NK-92 treated with Interleukin-12 subunit alpha and Interleukin-12 subunit beta, amount 100 ng/mL, for 24 hours (cell line): ENCODE measurements at regions not wholly inside any gene's neighbourhood (a gene's known extent, or its start where the extent isn't known, plus 50 kb on each side); places are given as distances from the start of the nearest gene placed in this dataset.
A peak's percentile ranks its signal among the peaks of the same experiment; 100 is the strongest.
"Not testable (repeated sequence)": the region's sequence is repeated elsewhere in the genome, so short reads cannot be mapped to it uniquely, and the experiment has no call there.

Experiments used
- DNase-seq: peaks from one replicate; lab custom pipeline; 2025; lab: John Stamatoyannopoulos, UW

DNA sequence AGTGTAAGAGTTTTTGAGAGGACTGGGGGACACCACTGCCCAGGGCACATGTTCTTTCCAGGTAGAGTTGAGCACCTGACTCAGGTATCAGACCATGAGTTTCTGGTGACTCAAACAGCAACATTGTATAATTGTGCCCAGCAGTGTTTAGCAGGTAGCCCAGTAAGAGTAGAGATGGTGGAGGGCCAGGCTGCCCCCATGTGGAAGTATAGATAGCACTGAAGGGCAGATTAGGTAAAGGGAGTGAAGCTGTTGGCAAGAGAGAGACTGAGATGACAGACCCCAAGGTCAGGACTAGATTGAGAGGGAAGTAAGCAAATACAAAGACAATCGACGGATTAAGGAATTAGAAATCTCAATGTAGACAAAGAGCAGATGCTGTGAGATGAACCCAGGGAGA lies 74.6 kb downstream of the TRIM42 start:
- DNase-seq: no peak

DNA sequence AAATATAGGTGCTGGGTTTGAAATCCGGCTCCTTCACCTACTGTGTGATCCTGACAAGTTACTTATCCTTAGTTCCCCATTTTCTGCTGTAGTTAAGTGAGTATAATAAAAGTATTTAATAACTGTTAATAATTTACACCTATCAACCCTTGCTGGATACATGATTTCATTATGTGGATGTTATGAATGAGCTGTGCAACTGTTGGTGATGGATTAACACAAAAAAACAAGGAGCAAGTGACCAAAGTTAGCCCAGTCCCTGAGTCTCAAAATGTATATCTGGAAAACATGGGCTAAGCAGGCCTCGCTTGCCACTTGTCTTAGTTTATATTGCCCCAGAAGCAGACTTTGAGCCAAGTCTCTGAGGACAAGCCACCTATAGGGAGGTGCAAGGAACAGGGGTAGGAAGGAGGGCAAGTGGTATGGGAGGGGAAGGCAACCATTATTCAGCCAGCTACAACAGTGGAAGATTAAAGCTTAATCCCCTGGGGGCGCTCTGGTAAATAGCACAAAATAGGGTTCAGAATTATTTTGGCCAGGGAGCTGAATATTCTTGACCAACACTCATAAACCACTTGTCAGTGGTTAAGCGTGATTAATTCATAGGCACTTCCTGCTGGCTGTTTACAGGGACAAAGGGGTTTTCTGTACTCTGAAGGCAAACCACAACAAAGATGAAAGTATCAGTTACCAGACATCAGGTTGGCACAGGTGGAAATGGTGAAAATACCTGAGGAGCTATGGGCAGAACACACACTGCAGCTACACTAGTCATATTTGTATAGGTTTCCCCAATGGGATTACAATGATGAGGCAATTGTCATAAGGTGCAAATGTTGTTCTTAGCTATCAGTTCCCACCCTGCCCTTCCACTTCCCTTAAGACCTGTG lies 76.2 kb downstream of the TRIM42 start:
- DNase-seq: peak; percentile 11

DNA sequence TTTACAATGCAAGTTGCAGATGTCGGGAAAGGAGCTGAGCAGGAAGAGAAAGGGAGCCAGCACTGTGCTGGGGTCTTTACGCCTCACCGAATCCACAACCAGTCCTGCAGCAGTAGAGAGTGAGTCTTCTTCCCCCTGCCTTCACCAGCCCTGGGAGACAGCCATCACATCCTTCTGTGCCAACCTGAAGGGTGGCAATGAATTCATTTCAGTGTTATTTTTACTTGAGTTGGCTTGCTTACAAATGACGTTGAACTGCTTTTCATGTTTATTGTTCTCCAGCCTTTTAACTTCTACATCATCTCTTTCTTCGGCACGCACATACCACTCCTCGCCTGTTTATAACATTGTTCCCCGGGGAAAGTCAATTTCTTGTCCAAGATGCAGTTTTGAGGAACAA lies 77.1 kb downstream of the TRIM42 start:
- DNase-seq: no peak

DNA sequence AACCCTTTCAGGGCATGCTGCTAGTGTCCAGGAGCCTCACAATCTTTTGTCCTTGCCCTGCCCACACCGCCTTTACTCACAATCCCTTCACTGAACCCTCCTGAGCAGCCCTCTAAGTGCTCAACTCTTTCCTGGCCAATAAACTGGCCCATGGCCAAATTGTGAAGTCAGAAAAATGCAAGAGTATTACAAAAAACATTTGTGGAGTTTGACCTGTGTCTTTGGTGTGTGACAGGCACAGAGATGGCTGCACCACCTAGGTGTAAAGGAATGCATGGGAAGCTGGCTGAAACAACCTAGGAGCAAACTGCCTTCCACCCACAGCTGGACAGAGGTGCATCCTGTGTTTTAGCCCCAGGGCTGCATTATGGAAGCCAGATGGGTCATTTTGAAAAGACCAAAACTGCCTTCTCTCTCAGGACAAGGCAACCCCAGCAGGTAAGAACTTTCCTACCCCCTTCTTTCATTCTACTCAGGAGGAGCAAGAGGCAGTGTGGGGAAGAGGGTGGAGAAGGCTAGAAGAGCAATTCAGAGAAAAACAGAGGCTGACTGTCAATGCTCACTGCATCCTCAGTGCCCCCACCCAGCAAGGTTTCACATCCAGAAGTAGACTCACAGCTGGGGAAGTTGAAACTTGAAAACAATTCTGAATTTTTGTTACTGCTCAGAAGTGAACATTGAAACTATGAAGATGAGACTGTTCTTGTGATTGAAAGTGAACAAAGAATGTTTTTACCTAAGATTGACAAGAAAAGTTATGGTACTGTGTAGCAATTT lies 78.6 kb downstream of the TRIM42 start:
- no peak for DNase-seq

DNA sequence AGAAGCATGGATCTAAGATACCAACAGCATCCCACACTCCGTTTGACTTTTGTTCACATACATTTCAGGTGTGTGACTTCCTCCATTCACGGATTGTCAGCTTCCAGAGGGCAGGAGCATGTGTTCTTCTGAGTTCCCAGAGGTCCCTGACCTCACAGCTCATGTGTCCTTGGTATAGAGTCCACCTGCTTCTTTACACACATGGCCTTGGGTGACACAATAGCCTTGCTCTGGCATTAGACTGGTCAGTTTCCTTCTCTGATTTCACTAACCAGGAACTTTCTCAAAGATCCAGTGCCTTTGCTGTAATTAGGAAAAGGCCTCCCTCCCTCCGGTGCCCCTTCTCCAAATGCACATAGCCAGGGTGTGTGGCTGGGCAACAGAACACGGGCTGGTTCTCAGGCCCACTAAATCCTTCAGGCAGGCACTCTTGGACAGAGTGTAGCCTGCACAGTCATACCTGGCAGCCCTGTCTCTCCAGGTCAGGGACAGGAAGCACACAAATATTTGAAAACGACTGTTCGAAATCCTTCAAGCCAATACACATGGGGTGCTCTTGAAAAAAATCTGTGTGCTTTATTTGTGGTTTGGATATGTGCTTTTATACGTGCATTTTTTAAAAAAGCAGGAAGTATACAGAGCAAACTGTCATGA lies 81.1 kb downstream of the TRIM42 start:
- DNase-seq: no peak

DNA sequence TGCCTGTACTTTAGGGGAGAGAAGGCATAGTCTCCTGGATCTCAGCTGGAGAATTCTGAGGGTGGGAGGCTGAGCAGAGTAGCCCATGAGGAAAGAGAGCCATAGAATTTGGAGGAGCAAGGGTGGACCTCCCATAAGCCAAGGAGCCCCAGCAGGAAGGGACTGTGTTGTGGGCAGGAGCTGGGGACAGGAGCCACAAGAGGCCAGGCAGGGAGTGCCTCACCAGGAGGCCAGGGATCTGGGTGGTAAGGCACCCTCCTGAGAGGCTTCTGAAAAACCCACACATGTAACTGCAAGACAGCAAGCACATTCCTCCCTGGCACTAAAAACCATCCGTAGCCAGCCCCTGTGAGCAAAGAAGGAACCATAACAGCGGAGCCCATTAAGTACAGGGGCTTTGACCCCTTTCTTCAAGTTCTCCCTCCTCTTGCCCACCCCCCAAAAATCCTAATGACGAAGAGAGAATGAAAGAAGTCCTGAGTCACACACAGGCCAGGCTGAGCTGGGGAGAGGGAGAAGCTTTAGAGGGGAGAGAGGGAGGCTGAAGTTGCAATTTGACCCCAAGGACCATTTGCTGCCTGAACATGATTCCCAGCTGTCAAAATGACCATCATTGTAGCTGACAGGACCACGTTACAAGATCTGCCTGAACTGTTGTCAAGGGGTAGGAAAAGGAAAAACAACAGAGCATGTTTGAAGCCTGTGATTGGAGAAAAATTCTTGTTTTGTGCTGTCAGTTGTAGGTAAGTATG lies 82.6 kb downstream of the TRIM42 start:
- DNase-seq: no peak

DNA sequence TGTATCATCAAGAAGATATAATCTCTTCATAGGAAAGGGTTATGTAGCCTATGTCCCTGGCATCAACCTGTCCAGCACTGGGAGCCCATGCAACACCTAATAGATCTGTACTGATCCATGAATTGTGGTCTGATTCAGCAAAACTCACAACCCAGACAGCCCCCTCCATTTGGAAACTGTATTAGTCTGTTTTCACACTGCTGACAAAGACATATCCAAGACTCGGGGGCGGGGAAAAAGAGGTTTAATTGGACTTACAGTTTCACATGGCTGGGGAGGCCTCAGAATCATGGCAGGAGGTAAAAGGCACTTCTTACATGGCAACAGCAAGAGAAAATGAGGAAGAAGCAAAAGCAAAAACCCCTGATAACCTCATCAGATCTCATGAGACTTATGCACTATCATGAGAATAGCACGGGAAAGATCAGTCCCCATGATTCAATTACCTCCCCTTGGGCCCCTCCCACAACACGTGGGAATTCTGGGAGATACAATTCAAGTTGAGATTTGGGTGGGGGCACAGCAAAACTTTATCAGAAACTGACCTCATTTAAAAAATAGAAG lies 83.3 kb downstream of the TRIM42 start:
- no peak for DNase-seq

DNA sequence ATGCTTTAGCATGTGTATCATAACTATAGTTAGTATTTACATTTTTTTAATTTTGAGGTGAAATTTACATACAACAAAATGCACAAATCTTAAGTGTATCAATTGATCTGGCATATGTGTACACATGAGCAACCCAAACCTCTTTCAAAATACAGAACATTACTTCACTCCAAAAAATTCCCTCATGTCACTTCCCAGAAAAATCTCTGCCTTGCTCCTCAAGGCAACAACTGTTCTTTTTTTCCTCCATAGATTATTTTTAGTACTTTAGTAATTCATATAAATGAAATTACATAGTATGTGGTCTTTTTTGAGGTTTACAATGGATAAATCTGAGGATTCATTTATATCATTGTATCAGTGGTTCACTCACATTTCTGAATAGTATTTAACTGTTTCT lies 84.9 kb downstream of the TRIM42 start:
- no peak for DNase-seq

DNA sequence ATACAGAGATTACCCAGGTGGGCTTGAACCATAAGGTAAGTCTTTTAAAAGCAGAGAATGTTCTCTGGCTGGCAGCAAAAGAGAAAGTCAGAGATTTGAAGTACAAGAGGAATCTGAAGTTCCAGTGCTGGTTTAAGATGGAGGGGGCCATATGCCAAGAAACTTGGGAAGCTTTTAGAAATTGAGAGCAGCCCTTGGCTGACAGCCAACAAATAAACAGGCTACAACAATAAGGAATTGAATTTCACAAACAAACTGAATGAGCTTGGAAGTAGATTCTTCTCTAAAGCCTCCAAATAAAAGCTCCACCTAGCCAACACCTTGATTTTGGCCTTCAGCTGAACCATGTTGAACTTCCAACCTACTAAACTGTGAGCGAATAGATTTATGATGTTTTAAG lies 85.7 kb downstream of the TRIM42 start:
- no peak for DNase-seq

DNA sequence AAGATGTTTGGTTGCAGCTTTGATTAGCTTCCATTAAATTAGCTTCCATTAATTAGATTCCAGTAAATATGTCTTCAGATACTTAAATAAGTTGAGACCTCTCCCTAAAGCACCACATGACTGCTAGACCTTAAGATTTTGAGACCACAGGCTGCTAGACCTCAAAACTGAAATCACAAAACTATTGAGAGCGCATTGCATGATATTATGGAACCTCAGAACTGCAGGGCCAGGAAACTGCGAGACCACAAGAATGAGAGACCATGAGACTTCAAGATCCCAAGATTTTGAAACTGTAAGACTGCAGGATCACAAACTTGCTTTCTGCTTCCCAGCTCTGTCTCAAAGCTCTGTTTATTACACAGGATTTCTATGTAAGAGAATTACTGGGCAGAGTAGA lies 87.4 kb downstream of the TRIM42 start:
- DNase-seq: no peak

DNA sequence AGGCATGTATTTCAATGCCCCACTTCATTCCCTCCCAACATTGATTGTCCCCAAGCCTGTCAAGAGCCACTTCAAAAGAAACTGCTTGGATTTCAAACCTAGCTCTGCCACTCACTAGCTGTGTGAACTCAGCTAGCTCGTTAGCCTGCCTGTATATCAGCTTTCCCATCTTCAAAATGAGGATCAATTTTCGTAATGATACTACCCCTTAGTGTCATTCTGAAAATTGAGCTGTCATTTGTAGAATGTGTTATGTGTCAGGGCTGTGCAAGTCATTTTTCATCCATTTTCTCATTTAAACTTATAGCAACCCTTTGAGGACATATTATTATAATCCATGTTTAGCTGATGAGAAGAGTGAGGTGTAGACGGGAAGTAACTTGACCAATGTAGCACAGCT lies 88.6 kb downstream of the TRIM42 start:
- DNase-seq: no peak

DNA sequence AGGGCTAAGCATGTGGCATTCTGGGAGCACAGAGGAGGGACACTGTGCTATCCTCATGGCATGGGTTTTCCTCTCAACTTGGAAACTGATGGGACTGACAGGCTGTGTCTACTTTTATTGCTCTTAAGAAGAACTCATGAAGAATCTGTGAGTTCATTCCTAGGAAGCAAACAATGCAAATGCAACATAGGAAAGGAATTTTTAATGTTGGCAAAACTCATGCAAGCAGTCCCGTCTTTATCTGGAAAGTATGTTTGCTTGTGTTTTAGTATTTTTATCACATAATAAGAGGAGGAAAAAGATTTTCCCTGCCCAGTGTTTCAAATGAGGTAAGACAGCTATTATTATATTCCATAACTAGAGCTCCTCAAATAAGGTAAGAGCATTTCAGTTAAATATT lies 89.7 kb downstream of the TRIM42 start:
- no peak for DNase-seq

DNA sequence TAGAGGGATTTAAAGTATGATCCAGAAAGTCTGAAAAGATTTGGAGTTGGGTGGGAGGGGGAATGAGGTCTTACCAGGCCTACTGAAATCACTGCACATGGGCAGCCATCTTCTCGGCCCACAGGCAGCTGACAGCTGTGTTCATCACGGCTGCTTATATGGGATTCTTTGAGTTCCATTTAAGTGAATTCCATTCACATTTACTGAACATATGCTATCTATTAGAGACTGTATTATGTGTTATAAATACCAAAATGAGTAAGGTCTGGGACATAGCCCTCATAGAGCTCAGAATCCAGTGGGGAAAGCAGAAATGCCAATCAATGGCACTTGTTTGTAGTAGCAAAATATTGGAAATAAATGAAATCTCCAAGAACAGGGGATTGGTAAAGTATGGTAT lies 91.1 kb downstream of the TRIM42 start:
- no peak for DNase-seq

DNA sequence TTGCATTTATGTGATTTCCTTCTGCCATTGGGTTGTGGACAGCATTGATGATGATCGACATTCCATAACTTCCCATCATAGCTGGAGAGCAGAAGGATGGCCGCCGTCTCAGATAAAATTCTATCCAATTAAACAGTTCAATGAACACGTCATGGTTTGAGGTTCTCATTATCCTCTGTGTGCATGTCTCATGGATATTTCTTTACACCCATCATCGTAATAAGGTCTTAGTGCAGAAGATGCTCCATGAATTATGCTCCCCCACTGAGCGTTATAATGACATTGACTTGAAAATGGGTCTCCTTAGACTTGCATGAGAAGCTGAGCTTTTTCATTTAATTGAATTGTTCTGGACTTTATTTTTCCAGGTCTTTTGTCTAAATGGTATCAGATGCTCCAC lies 92.1 kb downstream of the TRIM42 start:
- DNase-seq: no peak

DNA sequence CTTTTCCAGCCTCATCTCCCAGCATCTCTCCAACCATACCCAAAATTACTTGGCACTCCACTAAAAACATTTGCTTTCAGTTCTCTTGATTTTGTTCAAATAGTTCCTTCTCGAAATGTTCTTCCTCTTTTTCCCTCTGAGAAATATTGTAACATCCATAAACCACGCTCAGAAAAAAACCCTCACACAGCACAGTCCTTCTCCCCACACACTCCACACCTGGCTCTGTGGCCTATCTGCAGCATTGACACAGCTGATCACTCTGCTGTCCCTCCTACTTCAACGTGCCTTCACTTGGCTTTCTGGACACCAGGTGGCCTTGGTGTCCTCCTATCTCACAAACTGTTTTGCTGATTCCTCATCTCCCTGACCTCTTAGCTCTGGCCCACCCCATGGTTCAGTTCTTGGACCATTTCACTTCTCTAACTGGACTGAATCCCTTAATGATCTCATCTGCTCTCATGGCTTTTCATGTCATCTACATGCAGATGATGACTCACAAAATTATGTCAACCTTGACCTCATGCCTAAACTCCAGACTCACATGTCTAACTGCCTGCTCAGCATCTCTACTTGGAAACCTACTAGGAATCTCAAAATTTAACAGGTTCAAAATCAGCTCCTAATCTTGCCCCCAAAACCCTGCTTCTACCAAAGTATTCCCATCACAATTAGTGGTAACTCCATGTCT lies 93.3 kb downstream of the TRIM42 start:
- no peak for DNase-seq

DNA sequence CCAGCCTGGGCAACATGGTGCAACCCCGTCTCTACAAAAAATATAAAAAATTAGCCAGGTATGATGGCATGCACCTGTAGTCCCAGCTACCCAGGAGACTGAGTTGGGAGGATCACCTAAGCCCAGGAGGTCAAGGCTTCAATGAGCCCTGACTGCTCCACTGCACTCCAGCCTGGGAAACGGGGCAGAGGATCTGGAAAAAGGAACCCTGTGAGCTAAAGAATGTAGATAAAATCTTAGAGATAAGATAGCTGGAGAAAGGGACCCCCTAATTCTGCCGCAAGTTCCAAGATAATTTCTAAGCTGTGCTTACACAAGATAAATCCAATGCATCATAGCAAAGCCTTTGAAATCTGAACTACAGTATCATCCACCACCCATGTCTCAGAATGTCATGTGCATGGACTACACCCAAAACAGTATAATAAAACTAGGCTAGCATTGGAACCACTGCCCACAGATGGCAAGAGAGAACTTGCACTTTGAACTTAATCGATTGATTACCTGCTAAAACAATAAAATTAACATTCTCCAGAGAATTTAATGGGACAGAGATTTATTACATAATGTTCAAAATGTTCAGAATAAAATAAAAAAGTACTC lies 99.9 kb downstream of the TRIM42 start:
- no peak for DNase-seq

DNA sequence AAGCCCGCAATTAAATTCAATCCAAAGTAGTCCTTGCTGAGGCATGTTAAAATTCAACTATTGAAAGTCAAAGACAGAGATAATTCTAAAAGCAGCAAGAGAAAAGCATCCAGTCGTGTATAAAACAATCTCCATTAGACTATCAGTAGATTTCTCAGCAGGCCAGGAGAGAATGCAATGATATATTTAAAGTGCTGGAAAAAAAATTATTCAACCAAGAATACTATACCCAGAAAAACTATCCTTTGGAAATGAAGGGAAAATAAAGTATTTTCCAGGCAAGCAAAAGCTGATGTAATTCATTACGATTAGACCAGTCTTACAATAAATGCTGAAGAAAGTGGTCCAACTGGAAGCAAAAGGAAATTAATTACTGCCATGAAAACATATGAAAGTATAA lies 113.5 kb downstream of the TRIM42 start:
- no peak for DNase-seq

DNA sequence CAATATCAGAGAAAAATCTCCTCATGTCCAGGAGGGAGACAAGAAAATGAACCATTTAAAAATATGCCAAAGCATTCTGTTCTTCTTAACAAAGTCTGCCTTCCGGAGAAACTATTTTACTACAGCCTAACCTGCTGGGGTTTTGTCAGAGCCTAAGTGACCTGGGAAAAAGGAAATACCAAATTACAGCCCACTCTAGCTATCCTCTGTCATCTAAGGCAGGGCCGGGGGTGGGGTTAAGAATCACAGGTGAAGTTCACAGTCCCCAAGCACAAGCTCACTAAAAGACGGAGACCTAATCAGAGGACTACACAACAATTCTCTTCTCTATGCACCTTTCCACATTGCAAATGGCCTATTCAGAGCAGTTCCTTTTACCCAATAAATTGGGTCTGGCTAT lies 116.6 kb downstream of the TRIM42 start:
- DNase-seq: no peak

DNA sequence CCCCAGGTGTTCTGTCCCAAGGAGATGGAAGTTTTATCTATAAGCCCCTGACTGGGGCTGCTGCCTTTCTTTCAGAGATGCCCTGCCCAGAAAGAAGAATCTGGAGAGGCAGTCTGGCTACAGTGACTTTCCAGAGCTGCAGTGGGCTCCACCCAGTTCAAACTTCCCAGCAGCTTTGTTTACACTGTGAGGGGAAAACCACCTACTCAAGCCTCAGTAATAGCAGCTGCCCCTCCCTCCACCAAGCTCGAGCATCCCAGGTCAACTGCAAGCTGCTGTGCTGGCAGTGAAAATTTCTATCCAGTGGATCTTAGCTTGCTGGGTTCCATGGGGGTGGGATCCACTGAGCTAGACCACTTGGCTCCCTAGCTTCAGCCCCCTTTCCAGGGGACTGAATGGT lies 125.0 kb downstream of the TRIM42 start:
- not testable (repeated sequence) for DNase-seq

DNA sequence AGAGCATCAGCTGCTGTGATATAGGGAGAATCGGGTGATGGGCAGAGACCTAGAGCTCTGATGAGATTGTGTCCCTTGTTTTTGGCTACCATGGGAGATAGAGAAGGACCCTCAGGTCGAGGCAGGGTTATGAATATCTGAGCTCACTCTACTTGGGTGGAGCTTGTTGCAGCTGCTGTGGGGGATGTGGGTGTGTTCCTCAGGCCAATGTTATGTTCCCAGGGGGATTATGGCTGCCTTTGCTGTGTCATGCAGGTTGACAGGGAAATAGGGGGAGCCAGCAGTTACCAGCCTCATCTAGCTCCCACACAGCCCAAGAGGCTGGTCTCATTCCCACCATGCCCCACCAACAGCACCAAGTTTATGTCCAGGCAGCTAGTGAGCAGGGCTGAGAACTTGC lies 131.5 kb downstream of the TRIM42 start:
- DNase-seq: no peak
